PFSK-1 (cell line): ENCODE measurements at regions not wholly inside any gene's neighbourhood (a gene's known extent, or its start where the extent isn't known, plus 50 kb on each side); places are given as distances from the start of the nearest gene placed in this dataset.

Source experiments
- FOXP2 ChIP-seq: optimal IDR thresholded peaks from 2 replicates; pipeline ENCODE3; 2011; ENCODE audit warnings: borderline replicate concordance, control low read depth, inconsistent platforms; ENCODE audit not compliant: insufficient read depth; ENCODE audit errors: extremely low read length, extremely low read depth
- POLR2AphosphoS5 ChIP-seq: IDR thresholded peaks from 2 replicates; pipeline ENCODE4 v1.6.1; 2012; ENCODE audit warnings: low read depth, mild to moderate bottlenecking, control low read depth, low read length, moderate library complexity
- SIN3A ChIP-seq: IDR thresholded peaks from 2 replicates; pipeline ENCODE4 v1.6.1; 2012; ENCODE audit warnings: mild to moderate bottlenecking, low read length, moderate library complexity, borderline replicate concordance; ENCODE audit not compliant: insufficient read depth
- TAF1 ChIP-seq: IDR thresholded peaks from 2 replicates; pipeline ENCODE4 v1.6.1; 2012; ENCODE audit warnings: low read length, control low read depth, borderline replicate concordance; ENCODE audit not compliant: insufficient read depth
- TF ChIP-seq, protein P1 (sequence below), 2 experiments: IDR thresholded peaks; 2 replicates each; pipeline versions ENCODE4 v1.6.1 to v1.8.0; 2011 to 2012; ENCODE audit warnings: low read depth in 2 of 2, low read length in 2 of 2, control low read depth in 1 of 2, inconsistent platforms in 1 of 2, mild to moderate bottlenecking in 1 of 2, moderate library complexity in 1 of 2; ENCODE audit not compliant: insufficient read depth in 1 of 2

DNA sequence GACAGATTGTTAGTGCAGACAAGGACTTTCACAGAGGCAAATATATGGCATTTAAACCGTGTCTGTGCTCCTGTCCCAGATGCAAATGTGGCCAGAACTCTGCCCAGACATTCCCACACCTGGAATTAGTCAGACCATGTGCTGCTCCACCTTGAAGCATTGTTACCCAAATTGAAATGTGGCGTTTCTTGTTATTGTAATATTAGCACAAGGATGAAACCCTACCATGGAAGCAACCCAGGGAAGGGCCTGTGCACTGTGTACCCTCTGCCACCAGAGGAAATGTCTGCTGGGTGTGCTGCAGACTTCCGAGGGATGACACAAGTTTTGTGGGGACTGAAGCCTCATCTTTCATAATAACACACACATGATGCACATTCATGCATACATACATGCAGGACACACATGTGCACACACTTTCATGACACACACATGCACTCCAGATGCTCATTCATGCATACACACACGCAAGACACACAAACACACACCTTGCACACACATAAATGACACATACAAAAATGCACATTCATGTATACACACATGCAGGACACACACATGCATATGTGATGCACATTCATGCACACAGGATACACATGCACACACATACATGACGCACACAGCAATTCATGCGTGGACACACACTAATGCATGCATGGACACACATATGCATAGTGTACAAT is 133.2 kb upstream of the SNTG2 start:
- TF ChIP-seq POLR2AphosphoS5 (no peak), TAF1 (no peak), SIN3A (no peak), FOXP2 (no peak)
- TF ChIP-seq, protein P1, sequence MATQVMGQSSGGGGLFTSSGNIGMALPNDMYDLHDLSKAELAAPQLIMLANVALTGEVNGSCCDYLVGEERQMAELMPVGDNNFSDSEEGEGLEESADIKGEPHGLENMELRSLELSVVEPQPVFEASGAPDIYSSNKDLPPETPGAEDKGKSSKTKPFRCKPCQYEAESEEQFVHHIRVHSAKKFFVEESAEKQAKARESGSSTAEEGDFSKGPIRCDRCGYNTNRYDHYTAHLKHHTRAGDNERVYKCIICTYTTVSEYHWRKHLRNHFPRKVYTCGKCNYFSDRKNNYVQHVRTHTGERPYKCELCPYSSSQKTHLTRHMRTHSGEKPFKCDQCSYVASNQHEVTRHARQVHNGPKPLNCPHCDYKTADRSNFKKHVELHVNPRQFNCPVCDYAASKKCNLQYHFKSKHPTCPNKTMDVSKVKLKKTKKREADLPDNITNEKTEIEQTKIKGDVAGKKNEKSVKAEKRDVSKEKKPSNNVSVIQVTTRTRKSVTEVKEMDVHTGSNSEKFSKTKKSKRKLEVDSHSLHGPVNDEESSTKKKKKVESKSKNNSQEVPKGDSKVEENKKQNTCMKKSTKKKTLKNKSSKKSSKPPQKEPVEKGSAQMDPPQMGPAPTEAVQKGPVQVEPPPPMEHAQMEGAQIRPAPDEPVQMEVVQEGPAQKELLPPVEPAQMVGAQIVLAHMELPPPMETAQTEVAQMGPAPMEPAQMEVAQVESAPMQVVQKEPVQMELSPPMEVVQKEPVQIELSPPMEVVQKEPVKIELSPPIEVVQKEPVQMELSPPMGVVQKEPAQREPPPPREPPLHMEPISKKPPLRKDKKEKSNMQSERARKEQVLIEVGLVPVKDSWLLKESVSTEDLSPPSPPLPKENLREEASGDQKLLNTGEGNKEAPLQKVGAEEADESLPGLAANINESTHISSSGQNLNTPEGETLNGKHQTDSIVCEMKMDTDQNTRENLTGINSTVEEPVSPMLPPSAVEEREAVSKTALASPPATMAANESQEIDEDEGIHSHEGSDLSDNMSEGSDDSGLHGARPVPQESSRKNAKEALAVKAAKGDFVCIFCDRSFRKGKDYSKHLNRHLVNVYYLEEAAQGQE (IDR thresholded peaks at IDR 0.05; ENCODE audit: insufficient read depth in 1 of 2, low read depth in 2 of 2, low read length in 2 of 2), result no peak

DNA sequence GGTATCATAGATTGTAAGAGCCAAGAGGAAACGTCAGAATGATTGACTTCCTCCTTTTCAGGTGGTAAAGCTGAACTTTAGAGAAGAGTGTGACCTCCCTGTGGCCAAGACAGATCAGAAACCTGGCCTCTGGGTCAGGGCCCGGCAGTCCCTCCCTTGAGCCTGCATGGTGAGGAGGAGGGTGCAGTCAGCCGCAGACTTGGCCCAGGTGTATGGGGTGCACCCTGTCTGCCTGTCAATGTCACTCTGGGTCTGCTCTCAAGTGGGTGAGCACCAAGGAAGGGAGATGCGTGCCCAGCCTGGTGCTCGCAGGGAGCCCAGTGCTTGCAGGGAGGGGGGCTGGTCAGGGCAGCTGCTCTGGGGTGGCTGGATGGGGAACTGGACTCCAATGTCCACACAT is 134.4 kb upstream of the SNTG2 start:
- TF ChIP-seq TAF1 (no peak), SIN3A (no peak), FOXP2 (no peak), POLR2AphosphoS5 (no peak)
- TF ChIP-seq, protein P1 (IDR thresholded peaks at IDR 0.05; ENCODE audit: insufficient read depth in 1 of 2, low read depth in 2 of 2, low read length in 2 of 2), result no peak

DNA sequence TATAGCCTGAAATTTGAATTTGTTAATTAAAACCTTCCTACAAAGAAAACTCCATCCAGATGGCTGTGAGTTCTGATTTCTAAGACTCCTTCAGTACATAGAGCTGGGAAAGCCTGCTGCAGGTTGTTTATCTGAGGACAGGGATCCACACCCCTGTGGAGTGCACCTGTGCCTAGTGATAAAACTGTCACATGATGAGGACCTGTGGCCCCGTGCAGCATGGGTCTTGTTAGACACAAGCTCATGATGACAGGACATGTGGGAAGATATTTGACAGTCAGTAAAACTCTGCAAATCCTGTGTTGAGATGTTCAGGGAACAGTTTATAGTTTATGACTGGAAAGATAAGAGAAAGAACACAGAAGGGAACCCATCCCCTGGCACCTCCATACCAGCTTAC is 133.2 kb upstream of the TMEM18 start:
- TF ChIP-seq POLR2AphosphoS5, result no peak

DNA sequence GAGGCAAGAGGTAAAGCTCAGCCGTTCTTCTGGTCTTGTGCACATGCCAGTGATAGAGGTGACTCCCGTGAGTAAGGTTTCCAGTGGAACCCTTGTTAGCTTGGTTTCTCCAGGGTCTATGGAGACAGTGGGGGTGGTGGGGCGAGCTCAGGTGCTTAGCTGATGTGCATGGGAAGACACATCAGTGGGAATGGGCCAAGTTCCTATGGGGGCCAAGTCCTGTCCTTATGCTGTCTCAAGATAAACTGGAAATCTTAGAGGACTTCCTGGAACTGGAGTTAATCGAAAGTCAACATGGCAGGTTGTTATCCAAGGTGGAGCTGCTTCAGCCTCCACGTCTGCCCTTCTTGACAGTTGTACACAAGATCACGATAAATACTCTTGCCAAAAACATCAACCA is 130.1 kb upstream of the TMEM18 start:
- no peak for TF ChIP-seq SIN3A
- TF ChIP-seq, protein P1 (IDR thresholded peaks at IDR 0.05; ENCODE audit: insufficient read depth in 1 of 2, low read depth in 2 of 2, low read length in 2 of 2), result no peak
- TF ChIP-seq FOXP2, result no peak
- TF ChIP-seq TAF1, result no peak
- no peak for TF ChIP-seq POLR2AphosphoS5

DNA sequence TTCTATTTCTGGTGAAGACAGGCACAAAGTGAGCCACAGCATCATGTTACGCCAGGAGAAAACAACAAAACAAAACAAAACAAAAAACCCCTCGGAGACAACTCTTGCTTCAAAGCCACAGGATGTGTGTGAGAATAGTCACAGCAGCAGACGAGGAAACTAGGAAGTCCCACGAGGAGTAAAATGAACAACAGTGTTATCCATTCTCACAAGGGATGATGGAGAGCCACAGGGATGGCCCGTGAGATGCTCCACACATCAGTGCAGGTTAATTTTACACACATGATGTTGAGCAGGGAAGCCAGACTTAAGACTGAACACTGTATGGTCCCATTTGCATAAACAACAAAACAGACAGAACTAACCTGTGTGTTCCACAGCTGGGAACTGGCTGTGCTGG is 128.5 kb upstream of the TMEM18 start:
- TF ChIP-seq FOXP2 (no peak), SIN3A (no peak), POLR2AphosphoS5 (no peak), TAF1 (no peak)
- TF ChIP-seq, protein P1 (IDR thresholded peaks at IDR 0.05; ENCODE audit: insufficient read depth in 1 of 2, low read depth in 2 of 2, low read length in 2 of 2), result no peak
